Bone marrow (tissue), 2 donors: ENCODE measurements at regions not wholly inside any gene's neighbourhood (a gene's known extent, or its start where the extent isn't known, plus 50 kb on each side); places are given as distances from the start of the nearest gene placed in this dataset.
"Not testable (repeated sequence)": the region's sequence is repeated elsewhere in the genome, so short reads cannot be mapped to it uniquely, and the experiment has no call there.

Experiments used
- DNase-seq, 2 donors: peaks; one replicate each; lab custom pipeline; 2025; lab: John Stamatoyannopoulos, UW

DNA sequence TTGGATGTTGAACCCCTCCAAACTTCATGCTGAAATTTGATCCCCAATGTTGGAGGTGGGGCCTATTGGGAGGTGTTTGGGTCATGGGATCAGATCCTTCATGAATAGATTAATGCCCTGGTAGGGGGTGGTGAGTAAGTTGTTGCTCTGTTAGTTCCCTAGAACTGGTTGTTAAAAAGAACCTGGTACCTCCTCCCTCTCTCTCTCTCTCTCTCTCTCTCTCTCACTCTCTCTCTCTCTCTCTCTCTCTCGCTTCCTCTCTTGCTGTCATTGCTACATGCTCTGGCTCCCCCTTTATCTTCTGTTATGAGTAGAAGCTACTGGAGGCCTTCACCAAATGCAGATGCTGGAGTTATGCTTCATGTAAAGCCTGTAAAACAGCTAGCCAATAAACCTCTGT is 498.2 kb upstream of the NR5A2 start:
- no peak for DNase-seq

DNA sequence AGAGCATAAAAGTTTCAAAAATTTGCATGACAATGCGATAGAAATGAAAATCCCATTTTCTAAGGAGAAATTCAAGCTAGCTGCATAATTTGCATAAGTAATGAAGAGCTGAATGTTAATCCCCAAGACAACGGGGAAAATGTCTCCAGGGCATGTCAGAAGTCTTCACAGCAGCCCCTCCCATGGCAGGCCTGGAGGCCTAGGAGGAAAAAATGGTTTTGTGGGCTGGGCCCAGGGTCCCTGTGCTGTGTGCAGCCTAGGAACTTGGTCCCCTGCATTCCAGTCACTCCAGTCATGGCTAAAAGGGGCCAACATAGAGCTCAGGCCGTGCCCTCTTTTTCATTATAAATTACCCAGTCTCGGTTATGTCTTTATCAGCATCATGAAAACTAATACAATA is 494.1 kb upstream of the NR5A2 start:
- DNase-seq = not testable (repeated sequence)

DNA sequence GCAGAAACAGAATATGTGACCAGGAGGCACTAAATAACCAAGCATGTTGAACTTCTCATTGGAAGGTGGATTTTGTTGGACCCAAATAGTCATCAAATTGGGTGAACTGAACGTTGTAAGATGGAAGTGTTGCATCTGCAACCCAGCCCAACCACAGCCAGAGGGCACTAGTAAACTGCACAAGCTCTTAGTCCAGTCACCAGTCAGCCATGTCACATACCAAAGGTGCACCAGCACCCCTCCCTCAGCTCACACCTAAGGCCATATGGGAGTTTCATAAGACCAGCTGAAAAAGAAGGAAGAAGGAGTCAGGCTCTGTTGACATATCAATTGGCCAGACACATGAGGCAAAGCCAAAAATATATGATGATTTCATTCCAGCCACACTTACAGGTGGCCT is 481.7 kb upstream of the NR5A2 start:
- no peak for DNase-seq

DNA sequence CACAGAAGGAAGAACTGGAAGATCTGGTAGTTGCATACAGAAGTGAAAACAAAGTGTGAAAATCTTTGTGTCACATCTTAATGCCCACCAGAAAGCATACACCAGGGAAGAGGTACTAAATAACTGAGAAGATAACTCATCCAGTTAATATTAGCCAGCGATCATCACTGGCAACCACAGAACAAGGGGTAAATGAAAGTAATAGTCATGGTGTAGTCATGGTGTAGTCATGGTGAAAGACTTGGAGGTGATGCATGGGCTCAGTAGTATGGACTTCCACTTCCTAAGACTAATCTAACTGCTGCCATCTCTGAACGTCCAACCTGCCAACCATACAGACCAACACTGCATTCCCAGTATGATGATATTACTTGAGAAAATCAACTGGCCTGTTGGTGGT is 481.2 kb upstream of the NR5A2 start:
- DNase-seq = no peak

DNA sequence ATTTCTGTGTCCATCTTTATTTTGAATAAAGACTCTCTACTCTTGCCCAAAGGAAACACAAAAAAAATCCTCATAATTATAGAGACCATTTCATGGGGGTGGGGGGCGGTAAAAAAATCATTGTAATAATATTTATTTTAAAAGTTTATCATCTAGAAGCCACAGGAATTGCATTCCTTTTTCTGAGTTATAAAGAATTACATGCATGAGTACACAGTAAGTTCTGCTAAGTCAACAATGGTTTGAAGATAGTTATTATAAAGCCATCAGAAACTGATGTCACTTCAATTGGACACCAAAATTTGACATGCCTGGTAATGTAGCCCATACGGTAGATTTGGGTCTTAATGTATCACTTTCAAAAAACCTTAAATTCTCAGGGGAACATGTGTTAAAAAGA is 478.1 kb upstream of the NR5A2 start:
- DNase-seq = no peak

DNA sequence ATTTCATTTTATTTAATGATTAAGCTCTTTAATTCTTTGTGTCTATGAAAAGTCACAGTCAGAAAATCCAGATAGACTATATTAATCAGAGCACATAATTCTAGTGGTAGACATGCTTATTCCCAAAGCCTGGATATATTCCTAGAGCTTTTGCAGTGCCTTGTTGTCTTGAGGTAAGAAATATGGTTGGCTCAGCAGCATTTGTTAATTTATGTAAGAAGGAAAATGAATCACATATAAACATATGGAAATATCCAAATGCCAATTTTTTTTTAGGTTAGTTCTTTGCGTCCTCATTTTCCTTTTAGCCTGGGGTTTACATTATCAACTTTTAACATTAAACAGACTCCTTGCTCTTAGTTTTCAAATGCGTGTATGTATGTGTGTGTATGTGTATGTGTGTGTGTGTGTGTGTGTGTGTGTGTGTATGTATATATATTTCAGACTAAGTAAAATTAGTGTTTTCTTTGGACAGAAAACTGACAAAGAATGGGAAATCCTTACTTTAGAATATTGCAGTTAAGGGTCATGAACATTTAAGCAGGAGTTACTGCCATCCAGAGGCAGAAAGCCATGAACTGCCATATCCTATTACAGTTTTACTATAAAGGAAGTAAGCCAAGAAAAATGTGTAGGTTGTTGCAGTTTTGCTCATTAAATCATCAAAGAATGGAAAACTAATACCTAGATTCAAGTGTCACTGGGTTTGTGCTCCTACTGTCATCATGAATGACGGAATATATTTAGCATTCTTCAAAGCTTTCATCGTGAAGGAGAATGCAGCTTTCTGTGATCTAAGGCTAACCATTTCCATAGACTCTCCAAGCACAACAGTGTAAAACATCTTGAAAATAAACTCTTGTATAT is 477.1 kb upstream of the NR5A2 start:
- DNase-seq = peak in 1 of 2 donors; percentile 14

DNA sequence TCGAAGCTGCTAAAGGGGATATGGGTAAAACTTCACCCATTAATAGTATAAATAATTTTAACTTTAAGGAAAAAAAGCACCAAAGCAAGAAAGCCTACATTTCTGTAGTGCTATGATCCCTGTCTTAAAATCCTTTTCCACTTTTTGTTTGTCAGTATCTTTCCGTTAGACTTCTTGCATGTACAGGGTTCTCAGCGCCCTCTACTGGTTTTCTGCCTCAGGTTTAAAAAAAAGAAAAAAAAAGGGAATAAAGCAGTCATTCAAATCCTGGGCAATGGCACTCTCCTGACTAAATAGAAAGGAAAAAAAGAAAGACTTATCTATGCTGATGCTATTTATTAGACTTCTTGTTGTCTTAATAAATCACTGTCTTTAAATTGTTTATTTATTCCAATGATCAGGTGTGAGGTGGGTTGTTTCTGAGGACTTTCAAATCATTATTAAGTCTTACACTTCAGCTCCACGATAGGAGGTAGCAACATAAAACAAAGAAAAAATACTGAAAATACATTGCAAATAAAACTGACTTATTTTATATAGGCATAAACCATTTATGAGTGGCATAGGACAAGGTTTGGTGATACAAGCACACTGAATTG is 475.4 kb upstream of the NR5A2 start:
- DNase-seq = peak in 1 of 2 donors; percentile 84

DNA sequence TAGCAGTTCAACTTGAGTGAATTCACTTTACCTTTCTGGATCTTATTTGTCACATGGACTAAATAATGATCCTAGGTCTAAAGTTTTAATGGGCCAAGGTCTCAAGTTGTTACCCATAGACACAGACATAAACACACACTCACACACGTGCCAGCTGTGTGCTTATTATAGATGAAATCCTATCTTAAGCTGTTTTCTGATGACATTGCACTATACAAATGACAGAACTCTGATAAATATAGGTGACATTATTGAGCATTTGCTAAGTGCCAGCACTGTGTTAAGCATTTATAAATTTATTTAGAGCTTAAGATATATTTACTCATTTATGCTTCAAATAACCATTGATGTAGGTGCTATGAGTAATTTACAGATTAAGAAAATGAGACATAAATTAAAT is 474.4 kb upstream of the NR5A2 start:
- DNase-seq = no peak

DNA sequence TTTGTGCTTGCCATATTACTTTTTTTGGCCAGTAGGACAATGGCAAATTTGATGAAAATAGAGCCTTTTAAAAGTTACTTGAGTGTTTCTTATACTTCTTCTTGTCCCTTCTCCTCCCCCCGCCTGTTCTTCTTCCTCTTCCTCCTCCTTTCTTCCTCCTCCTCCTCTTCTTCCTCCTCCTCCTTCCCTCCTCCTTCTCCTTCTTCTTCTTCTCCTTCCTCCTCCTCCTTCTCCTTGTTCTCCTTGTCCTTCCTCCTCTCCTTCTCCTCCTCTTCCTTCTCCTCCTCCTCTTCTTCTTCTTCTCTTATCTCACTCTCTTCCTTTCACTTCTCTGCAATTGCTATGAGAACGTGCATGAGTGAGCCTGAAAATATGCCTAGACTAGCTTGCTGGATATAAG is 466.2 kb upstream of the NR5A2 start:
- DNase-seq = no peak

DNA sequence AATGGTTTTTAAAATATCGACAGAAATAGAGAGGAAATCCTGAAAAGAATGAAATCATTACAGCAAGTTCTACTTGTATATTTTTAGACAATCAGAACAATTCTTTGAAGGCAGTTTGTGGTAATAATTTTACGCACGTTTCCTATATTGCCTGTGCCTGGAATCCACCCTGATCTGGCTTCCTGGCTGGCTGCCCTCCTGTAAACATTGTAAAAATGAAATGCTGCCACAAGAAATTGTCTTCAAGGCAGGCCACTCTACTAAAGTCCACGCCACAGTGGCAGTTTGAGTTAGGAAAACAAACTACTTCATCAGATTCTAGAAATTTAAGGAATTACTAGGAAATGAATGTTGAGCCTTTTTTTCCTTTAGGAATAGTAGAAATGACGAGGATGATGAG is 454.5 kb upstream of the NR5A2 start:
- DNase-seq = peak in 1 of 2 donors; percentile 17

DNA sequence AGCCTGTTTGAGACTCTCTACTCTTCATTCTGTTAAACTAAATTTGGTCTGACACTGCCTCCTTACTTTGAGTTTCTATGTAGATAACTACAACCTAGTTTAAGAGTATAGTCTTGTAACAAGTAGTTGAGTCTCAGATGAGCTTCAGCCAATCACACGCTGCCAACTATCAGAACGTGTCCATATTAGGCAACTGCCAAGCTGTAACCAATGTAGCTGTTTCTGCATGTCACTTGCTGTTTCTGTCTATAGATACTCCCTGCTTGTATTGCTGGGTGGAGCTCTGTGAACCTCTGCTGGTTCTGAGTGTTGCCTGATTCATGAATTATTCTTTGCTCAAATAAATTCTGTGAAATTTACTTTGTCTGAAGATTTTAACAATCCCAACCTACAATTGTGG is 452.6 kb upstream of the NR5A2 start:
- DNase-seq = no peak

DNA sequence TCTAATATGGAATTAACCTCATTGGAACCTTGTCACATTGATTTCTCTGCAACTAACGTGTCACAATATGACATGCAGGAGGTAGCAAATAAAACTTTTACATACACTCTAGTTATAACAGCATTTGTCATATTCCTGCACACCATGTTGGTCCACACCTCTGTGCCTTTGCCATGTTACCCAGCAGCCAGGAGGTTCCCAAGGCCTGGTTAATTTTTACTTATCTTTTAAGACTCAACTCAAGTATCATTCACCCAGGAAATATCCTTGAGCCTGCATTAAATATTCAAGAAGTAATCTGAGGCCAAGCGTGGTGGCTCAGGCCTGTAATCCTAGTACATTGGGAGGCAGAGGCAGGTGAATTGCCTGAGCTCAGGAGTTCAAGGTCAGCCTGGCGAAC is 447.2 kb upstream of the NR5A2 start:
- no peak for DNase-seq

DNA sequence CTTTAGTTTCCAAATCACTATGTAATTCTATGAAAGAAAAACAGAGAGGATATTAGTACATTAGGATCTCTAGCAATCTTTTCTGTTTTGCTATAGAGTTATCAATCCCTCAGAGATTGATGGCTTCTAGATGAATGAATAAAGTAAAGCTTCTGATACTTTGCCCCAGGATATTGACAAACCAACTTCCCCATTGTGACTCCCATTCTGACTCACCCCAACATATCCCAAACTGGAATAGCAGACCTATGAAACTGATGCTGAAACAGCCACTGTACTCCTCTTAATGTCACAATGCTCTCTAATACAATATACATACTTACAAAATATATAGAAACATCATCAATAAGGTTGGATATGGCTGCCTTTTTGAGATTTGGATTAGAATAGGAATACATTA is 442.1 kb upstream of the NR5A2 start:
- DNase-seq = no peak

DNA sequence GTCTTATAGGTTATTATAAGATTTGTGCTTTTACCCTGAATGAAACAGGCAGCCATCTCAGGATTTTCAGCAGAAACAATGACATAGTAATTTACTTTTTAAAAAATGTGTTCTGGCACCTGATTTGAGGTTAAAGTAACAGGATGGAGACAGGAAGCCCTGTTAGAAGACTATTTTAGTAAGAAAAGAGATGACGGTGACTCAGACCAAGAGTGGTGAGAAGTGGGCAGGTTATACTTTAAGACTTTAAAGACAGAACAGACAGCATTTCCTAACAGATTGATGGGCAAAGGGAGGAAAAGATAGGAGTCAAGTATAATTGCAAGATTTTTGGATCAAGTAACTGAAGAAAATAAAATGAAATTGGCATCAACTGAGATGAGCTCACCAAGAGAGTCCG is 436.8 kb upstream of the NR5A2 start:
- DNase-seq = peak in 1 of 2 donors; percentile 71

DNA sequence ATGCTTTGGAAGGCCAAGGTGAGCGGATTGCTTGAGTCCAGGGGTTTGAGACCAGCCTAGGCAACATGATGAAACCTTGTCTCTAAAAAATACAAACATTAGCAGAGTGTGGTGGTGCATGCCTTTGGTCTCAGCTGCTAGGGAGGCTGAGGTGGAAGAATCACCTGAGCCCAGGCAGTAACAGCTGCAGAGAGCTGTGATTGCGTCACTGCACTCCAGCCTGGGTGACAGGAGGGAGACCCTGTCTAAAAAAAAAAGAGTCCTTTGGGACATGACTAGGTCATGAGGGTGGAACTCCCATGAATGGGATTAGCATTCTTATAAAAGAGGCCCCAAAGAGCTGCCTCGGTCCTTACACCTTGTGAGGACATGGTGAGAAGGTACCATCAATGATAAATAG is 436.0 kb upstream of the NR5A2 start:
- no peak for DNase-seq

DNA sequence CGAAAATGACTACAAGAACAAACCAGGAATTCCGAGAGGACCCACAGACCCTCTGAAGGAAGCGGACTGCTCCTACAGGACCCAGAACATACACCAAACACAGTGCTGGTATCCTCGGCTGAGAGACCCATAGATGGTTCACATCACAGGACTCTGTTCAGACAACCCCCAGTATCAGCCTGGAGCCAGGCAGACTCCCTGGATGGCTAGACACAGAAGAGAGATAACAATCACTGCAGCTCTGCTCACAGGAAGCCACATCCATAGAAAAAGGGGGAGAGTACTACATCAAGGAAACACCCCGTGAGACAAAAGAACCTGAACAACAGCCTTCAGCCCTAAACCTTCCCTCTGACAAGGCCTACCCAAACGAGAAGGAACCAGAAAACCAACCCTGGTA is 434.0 kb upstream of the NR5A2 start:
- DNase-seq = no peak

DNA sequence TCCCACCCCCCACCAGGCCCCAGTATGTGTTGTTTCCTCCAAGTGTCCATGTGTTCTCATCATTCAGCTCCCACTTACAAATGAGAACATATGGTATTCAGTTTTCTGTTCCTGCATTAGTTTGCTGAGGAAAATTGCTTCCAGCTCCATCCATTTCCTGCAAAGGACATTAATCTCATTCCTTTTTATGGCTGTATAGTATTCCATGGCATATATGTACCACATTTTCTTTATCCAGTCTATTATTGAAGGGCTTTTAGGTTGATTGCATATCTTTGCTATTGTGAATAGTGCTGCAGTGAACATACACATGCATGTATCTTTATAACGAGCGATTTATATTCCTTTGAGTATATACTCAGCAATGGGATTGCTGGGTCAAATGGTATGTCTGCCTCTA is 431.1 kb upstream of the NR5A2 start:
- not testable (repeated sequence) for DNase-seq

DNA sequence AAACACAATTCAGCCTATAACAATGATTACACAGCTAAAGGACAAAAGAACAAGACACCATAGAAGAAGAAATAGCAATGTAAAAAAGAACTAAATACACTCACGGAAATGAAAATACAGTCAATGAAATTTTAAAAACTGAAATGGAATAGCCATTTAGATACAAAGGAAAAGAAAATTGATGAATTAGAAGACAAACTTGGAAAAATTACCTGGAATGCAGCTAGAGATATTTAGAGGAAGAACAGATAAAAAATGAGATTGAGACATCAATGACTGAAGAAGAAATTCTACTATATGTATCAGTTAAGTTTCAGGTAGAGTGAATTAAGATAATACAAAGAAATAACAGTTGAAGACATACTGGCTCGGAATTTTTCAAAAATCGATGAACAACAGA is 430.4 kb upstream of the NR5A2 start:
- no peak for DNase-seq

DNA sequence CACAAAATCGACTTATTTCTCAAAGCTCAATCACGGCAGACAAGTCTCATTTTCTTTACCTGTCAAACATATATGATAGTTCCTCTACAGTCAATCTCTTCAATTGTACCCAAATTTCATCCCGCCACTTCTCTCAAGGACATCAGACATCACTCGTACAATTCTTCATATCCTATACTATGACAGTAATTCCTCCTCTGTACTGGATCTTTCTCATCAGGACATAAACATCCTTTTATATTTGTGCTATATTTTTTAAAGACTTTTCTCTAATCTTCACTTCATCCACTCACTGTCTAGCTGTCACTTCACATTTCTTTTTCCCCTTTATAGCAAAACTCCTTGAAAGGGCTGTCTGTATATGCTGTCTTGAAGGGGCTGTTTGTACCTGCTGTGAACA is 419.1 kb upstream of the NR5A2 start:
- DNase-seq = no peak

DNA sequence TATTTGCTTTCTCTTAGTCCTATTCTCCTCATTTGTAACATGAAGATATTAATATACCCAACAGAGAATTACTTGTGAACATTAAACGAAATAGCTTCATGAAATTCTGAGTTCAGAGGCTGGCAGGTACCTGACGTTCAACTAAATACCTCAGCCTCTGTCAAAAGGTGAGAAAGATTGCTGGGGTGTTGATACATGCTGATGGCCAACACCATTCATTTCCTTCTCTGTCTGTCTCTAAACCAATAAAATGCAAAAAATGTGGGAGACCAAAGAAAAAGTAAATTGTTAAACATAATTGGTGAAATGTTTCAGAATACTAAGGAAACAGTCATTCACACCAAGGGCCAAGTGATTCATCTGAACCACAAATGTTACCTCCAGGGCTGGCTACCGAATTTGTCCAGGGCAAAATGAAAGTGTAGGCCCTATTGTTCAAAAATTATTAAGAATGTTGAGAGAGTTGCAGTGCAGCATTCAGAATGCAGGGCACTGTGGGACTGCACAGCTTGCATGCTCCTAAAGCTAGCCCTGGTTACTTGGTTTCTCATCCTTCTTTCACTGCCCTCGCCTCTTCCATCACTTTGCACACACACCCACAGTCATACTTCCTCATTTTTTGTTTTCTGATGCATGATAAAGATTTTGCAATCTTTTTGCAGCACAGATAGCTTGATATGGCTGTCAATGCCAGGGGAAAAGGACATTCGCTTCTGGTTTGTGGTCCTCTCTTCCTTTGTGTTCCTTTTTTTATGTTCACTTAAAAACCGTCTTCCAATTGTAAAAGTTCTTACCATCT is 414.3 kb upstream of the NR5A2 start:
- DNase-seq = peak; percentile 2 to 78

DNA sequence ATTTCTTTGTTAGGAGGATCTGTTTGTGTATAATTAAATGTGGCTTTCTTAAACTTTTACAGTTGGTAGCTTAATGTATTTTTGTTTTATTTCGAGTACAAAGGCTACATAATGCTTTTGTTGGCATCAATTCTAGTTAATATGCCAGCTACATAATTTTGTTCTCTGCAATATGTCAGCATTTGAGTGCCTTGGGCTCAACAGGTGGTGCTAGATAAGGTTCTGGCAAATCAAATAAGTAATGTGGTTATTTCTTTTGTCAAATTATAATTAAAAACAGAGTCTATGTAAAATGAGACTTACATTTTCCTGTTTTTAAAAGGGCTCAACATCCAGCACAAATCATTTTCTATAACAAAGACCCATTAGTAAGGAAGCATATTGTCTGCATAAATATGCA is 410.6 kb upstream of the NR5A2 start:
- no peak for DNase-seq

DNA sequence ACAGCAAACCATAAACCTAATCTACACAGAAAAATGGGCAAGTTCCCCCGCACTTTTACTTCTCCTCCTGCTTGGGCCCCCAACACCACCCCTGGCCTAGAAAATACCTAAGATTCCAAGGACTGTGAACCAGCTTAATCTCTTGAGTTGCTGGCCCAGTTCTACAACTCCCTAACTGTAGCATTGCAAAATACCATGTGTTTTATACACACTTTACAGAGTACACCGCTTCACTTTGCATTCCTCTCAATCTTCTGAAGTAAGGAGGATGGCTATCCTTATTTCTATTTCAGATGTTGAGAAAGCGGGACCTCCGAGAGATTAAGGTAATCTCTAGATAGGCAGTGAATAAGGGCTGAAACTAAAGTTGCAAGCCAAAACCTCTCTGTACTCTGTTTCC is 408.3 kb upstream of the NR5A2 start:
- DNase-seq = no peak

DNA sequence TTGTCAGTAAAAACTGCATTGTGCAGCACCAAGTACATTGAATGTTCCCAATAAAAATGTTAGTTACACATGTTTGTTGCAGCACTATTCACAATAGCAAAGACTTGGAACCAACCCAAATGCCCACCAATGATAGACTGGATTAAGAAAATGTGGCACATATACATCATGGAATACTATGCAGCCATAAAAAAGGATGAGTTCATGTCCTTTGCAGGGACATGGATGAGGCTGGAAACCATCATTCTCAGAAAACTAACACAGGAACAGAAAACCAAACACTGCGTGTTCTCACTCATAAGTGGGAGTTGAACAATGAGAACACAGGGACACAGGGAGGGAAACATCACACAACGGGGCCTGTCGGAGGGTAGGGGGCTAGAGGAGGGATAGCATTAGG is 401.3 kb upstream of the NR5A2 start:
- not testable (repeated sequence) for DNase-seq
